ENCODE measurements at regions not wholly inside any gene's neighbourhood (a gene's known extent, or its start where the extent isn't known, plus 50 kb on each side); places are given as distances from the start of the nearest gene placed in this dataset.

DNA sequence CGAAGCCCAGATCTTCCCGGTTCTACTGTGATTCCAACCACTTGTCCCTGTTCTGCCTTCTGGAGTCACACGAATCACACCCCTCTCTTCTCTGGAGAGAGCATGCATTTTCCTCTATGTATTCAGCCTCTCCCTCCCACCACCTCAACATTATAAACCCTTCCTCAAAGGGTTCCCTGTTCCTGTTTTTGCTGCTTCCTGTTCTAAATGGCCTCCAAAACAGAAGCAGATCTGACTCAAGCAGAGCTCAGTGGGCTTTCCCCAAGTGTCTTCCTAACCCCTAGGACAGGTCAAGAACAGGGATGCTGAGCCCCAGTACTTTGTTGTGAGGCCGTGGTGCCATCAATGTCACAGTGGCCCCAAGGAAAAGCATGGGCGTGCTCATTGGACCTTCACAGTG, 75.7 kb upstream of the ARNT2 start:
- WGBS, 2 donors, result 60 to 71% methylated on average over 3 to 5 of the region's 5 CpGs
- no peaks in the 10 kb centered on the region for H3K36me3 ChIP-seq
- peaks cover 0 to 14% (median 0%) of the 10 kb centered on the region in 4 donors for H3K27me3 ChIP-seq
- intact Hi-C loops (cut with DNase I), result no loop called here
- DNase-seq, result no peak
- H3K9me3 ChIP-seq, result no peaks in the 10 kb centered on the region
- H3K4me1 ChIP-seq, result no peaks in the 10 kb centered on the region
- no peak for TF ChIP-seq POLR2A (IDR thresholded peaks at IDR 0.05)
- TF ChIP-seq, protein P1, sequence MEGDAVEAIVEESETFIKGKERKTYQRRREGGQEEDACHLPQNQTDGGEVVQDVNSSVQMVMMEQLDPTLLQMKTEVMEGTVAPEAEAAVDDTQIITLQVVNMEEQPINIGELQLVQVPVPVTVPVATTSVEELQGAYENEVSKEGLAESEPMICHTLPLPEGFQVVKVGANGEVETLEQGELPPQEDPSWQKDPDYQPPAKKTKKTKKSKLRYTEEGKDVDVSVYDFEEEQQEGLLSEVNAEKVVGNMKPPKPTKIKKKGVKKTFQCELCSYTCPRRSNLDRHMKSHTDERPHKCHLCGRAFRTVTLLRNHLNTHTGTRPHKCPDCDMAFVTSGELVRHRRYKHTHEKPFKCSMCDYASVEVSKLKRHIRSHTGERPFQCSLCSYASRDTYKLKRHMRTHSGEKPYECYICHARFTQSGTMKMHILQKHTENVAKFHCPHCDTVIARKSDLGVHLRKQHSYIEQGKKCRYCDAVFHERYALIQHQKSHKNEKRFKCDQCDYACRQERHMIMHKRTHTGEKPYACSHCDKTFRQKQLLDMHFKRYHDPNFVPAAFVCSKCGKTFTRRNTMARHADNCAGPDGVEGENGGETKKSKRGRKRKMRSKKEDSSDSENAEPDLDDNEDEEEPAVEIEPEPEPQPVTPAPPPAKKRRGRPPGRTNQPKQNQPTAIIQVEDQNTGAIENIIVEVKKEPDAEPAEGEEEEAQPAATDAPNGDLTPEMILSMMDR (IDR thresholded peaks at IDR 0.05), result no peak
- no peak overlapping the region for H3K27ac ChIP-seq
- no peak overlapping the region for H3K4me3 ChIP-seq

DNA sequence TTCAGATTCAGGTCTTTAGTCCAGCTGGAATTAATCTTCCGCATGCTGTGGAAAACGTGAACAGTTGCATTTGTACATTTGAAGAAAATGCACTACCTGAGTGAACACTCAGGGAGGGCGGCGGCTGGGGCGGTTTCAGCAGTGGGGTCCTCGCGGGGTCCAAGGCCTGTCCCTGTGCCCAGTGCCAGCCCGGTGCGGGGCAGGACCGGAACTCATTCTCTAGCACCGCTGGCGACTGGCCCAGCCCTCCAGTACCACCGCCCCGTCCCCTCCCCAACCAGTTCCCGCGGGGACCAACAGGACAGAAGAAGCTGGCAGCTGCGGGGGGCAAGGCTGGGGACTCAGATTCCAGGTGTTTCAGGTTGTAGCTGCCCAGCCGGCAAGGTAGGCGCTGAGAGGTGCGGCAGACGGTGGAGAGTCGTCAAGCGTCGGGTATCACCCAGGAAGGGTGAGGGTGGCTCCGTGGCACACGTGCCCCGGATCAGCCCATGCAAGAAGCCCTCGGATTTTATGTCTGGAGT, 72.2 kb upstream of the ARNT2 start:
- H3K4me3 ChIP-seq, result no peak overlapping the region
- no peaks in the 10 kb centered on the region for H3K9me3 ChIP-seq
- intact Hi-C loops (cut with DNase I), result no loop called here
- TF ChIP-seq, protein P1 (IDR thresholded peaks at IDR 0.05), result no peak
- TF ChIP-seq POLR2A (IDR thresholded peaks at IDR 0.05), result no peak
- 83 to 90% methylated on average over 12 to 15 of the region's 28 CpGs for WGBS, 2 donors
- H3K27me3 ChIP-seq, result peaks cover 0 to 26% (median 0%) of the 10 kb centered on the region in 4 donors
- no peaks in the 10 kb centered on the region for H3K4me1 ChIP-seq
- no peak overlapping the region for H3K27ac ChIP-seq
- no peak for DNase-seq
- H3K36me3 ChIP-seq, result no peaks in the 10 kb centered on the region

DNA sequence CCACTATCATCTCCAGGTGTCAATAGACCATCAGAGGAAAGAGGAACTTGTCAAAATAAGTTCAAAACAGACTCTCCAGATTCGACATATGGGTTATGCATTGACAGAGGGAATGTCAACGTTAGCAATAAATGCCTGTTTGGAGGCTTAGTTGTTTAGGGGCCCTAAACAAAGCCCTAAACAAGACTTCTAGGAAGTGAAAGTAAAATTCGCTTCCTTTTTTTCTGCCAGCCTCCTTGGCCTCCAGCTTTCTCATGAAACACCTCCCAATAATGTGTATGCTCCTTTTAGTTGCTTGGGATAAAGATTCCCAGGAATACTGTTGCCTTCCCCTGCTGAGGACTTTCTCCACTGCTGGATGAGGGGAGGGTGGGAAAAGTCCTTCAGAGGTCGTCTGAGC, 70.9 kb upstream of the ARNT2 start:
- TF ChIP-seq, protein P1 (IDR thresholded peaks at IDR 0.05), result no peak
- no peak overlapping the region for H3K4me3 ChIP-seq
- 56 to 65% methylated on average over 4 of the region's 4 CpGs for WGBS, 2 donors
- intact Hi-C loops (cut with DNase I), result no loop called here
- DNase-seq, result no peak
- no peaks in the 10 kb centered on the region for H3K4me1 ChIP-seq
- peaks cover 0 to 29% (median 0%) of the 10 kb centered on the region in 4 donors for H3K27me3 ChIP-seq
- H3K27ac ChIP-seq, result no peak overlapping the region
- H3K9me3 ChIP-seq, result no peaks in the 10 kb centered on the region
- no peaks in the 10 kb centered on the region for H3K36me3 ChIP-seq

GRCh38 chr15:80334521-80334920, 69.7 kb upstream of the ARNT2 start:
- Histone ChIP-seq H3K27ac (no peak overlapping the region), H3K36me3 (no peaks in the 10 kb centered on the region), H3K4me3 (no peak overlapping the region), H3K9me3 (no peaks in the 10 kb centered on the region), H3K4me1 (no peaks in the 10 kb centered on the region), H3K27me3 (peaks cover 0 to 19% (median 0%) of the 10 kb centered on the region in 4 donors)
- intact Hi-C loops (cut with DNase I), result no loop called here
- WGBS, 2 donors, result 77 to 79% methylated on average over 1 of the region's 1 CpG
- TF ChIP-seq POLR2A (IDR thresholded peaks at IDR 0.05), result no peak
- TF ChIP-seq, protein P1 (IDR thresholded peaks at IDR 0.05), result no peak
- no peak for DNase-seq

- intact Hi-C loops (cut with DNase I), result no loop called here
- H3K4me1 ChIP-seq, result peaks cover 4 to 23% (median 9%) of the 10 kb centered on the region in 3 donors
- peaks cover 0 to 22% (median 0%) of the 10 kb centered on the region in 4 donors for H3K27me3 ChIP-seq
- H3K9me3 ChIP-seq, result no peaks in the 10 kb centered on the region
- H3K4me3 ChIP-seq, result no peak overlapping the region
- no peak overlapping the region for H3K27ac ChIP-seq
- no peak for DNase-seq
- no peak for TF ChIP-seq POLR2A (IDR thresholded peaks at IDR 0.05)
- TF ChIP-seq, protein P1 (IDR thresholded peaks at IDR 0.05), result no peak
- WGBS, 2 donors, result 70 to 83% methylated on average over 2 to 3 of the region's 3 CpGs
- H3K36me3 ChIP-seq, result no peaks in the 10 kb centered on the region
Observed at GRCh38 chr15:80339601-80340000, 64.6 kb upstream of the ARNT2 start.

All from esophagus squamous epithelium (tissue), 5 donors.